Left lung (tissue), 4 donors: ENCODE measurements at regions not wholly inside any gene's neighbourhood (a gene's known extent, or its start where the extent isn't known, plus 50 kb on each side); places are given as distances from the start of the nearest gene placed in this dataset.

Source experiments
- ATAC-seq: fragments of 200-7000 bp; cut with Tn5 transposase; one replicate; pipeline ENCODE4 v1.9.1; 2020; ENCODE audit warnings: moderate library complexity
- DNase-seq, 4 donors: peaks; one replicate each; pipeline ENCODE4 v3.0.0-alpha.2; 2013 to 2020
- H3K27ac ChIP-seq, 2 donors: fragments of 200-600 bp; sonication (generic) in 1 of 2; one replicate each; pipeline versions ENCODE4 v1.5.0 to v1.8.0; 2020 to 2021
- H3K27me3 ChIP-seq, 2 donors: fragments of 200-600 bp; sonication (generic) in 1 of 2; one replicate each; pipeline versions ENCODE4 v1.5.0 to v1.8.0; 2020 to 2021
- H3K36me3 ChIP-seq, 2 donors: fragments of 200-600 bp; sonication (generic) in 1 of 2; one replicate each; pipeline versions ENCODE4 v1.5.0 to v1.8.0; 2020 to 2021
- H3K4me1 ChIP-seq, 2 donors: fragments of 200-600 bp; one replicate each; pipeline ENCODE4 v1.8.0; 2021
- H3K4me3 ChIP-seq, 2 donors: fragments of 200-600 bp; sonication (generic) in 1 of 2; one replicate each; pipeline versions ENCODE4 v1.5.0 to v1.8.0; 2020 to 2021; ENCODE audit warnings: mild to moderate bottlenecking in 1 of 2
- H3K9me3 ChIP-seq, 2 donors: fragments of 200-600 bp; sonication (generic) in 1 of 2; one replicate each; pipeline versions ENCODE4 v1.5.0 to v1.8.0; 2020 to 2021
- CTCF ChIP-seq, 2 donors: fragments of 200-600 bp; sonication (generic) in 1 of 2; IDR thresholded peaks; one replicate each; pipeline versions ENCODE4 v1.5.0 to v1.8.0; 2021; ENCODE audit warnings: antibody characterized with exemption in 2 of 2
- intact Hi-C, 2 donors: fragments of 100-400 bp; cut with DNase I; formaldehyde crosslinking; loops; one replicate each; pipeline versions ENCODE4 v1.11.2 to v1.14.2; 2022
- donor health status: DM: no; HTN: yes; CAD: no.
- donor health status: DM: no; HTN: no; CAD: no.

- H3K27ac ChIP-seq = no peak overlapping the region
- TF ChIP-seq CTCF (IDR thresholded peaks at IDR 0.05) = no peak
- DNase-seq (no peak), ATAC-seq (no peak)
- H3K4me1 ChIP-seq = no peaks in the 10 kb centered on the region
- no peaks in the 10 kb centered on the region for H3K9me3 ChIP-seq
- no peaks in the 10 kb centered on the region for H3K27me3 ChIP-seq
- intact Hi-C loops = no loop called here
- no peaks in the 10 kb centered on the region for H3K36me3 ChIP-seq
- H3K4me3 ChIP-seq = no peak overlapping the region
These were observed 62.0 kb downstream of the CNGA2 start for GRCh38 chrX:151796576-151796975.

- H3K9me3 ChIP-seq = no peaks in the 10 kb centered on the region
- no peak for TF ChIP-seq CTCF (IDR thresholded peaks at IDR 0.05)
- intact Hi-C loops = no loop called here
- H3K27ac ChIP-seq = no peak overlapping the region
- H3K27me3 ChIP-seq = no peaks in the 10 kb centered on the region
- ATAC-seq = no peak
- H3K4me3 ChIP-seq = no peak overlapping the region
- no peaks in the 10 kb centered on the region for H3K4me1 ChIP-seq
- DNase-seq = no peak
- H3K36me3 ChIP-seq = no peaks in the 10 kb centered on the region
These were observed 67.4 kb downstream of the CNGA2 start for GRCh38 chrX:151801980-151802379.

DNA sequence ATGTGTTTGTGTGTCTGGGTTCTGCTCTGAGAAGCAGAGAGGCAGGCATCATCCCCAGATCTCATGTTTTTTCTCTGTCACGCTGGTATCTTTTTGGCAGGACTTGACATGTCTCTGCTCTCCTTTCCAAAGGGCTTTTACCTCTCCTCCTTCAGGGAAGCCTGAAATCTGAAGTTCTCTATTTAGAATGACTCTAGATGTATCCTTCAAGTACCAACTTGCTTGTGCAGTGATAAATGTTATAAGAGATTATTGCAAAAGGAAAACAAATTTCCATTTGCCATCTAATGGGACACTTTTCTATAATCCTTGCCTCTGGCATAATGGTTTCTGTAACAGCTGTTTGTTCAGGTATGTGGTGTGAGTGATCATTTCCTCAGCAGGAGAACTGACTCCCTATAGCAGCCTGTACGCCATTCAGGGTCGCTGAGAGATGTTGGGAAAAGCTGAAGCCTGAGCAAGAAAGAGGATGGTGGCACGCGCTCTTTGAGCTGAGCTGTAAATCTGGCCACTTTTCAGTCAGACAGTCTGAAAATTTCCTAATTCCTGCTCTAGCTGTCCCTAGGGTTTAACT is 72.5 kb downstream of the CNGA2 start:
- H3K36me3 ChIP-seq = no peaks in the 10 kb centered on the region
- intact Hi-C loops = no loop called here

DNA sequence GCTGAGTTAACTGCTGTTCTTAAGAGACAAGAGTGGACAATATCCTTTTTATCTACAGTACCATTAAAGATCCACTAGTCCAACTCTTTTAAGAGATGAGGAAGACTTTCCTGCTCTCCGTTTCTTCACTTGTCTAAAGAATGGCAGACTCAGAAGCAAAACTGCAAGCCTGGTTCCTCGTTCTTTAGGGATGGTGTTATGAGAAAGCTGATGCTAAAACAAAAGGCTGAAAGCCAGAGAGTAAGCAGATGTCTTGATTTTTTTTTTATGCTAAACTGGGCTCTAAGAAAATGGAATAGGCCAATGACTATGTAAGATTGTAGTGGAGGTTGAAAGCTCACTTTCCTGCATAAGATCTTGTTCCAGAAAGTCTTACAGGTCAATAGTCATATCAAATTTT is 78.1 kb downstream of the CNGA2 start:
- intact Hi-C loops = no loop called here

More for the DNA sequence above, 72.5 kb downstream of the CNGA2 start:
- DNase-seq (no peak), ATAC-seq (no peak)
- no peak for TF ChIP-seq CTCF (IDR thresholded peaks at IDR 0.05)
- H3K27me3 ChIP-seq = no peaks in the 10 kb centered on the region
- no peaks in the 10 kb centered on the region for H3K4me1 ChIP-seq
- no peak overlapping the region for H3K27ac ChIP-seq
- no peaks in the 10 kb centered on the region for H3K9me3 ChIP-seq
- H3K4me3 ChIP-seq = no peak overlapping the region

GRCh38 chrX:151814767-151815166 is 80.2 kb downstream of the CNGA2 start:
- no peak for ATAC-seq
- DNase-seq = no peak

More for the DNA sequence above, 78.1 kb downstream of the CNGA2 start:
- Histone ChIP-seq H3K27me3 (no peaks in the 10 kb centered on the region), H3K4me1 (no peaks in the 10 kb centered on the region), H3K27ac (no peak overlapping the region), H3K4me3 (no peak overlapping the region), H3K9me3 (no peaks in the 10 kb centered on the region), H3K36me3 (no peaks in the 10 kb centered on the region)
- ATAC-seq (no peak), DNase-seq (no peak)
- no peak for TF ChIP-seq CTCF (IDR thresholded peaks at IDR 0.05)

More at GRCh38 chrX:151814767-151815166, 80.2 kb downstream of the CNGA2 start:
- Histone ChIP-seq H3K36me3 (no peaks in the 10 kb centered on the region), H3K27me3 (no peaks in the 10 kb centered on the region), H3K9me3 (no peaks in the 10 kb centered on the region), H3K4me3 (no peak overlapping the region), H3K27ac (no peak overlapping the region), H3K4me1 (no peaks in the 10 kb centered on the region)
- intact Hi-C loops = no loop called here
- TF ChIP-seq CTCF (IDR thresholded peaks at IDR 0.05) = no peak
